Endothelial cell of umbilical vein (primary cell): ENCODE measurements at regions not wholly inside any gene's neighbourhood (a gene's known extent, or its start where the extent isn't known, plus 50 kb on each side); places are given as distances from the start of the nearest gene placed in this dataset.

Experiments used
- BruUV-seq: library from RNA; stranded (reverse); fragments of 400-500 nt; replicated peaks from 2 replicates; lab custom pipeline; 2021; lab: Mats Ljungman, UMichigan
- CTCF ChIA-PET: fragments of 300-600, 350-600 bp; sonication (Branson Sonifier 250); formaldehyde crosslinking; loops from one replicate; lab custom pipeline; 2021; ENCODE audit warnings: antibody characterized with exemption, inconsistent platforms; lab: Charles Lee
- POLR2A ChIA-PET: fragments of 300-600, 350-600 bp; sonication (Branson Sonifier 250); formaldehyde crosslinking; loops from one replicate; lab custom pipeline; 2021; ENCODE audit warnings: antibody characterized with exemption, inconsistent platforms; lab: Charles Lee
- DNase-seq: peaks from one replicate; pipeline ENCODE4 v3.0.0-alpha.2; 2011; ENCODE audit warnings: low read depth, low spot score
- FAIRE-seq: peaks from 2 replicates; lab custom pipeline; 2011; peaks lifted over from hg19 to GRCh38; lab: Jason Lieb, UNC
- H2AFZ ChIP-seq: 2 replicates; pipeline ENCODE4 v1.6.0; 2012; ENCODE audit warnings: low read depth, low read length, control low read depth, inconsistent platforms
- H3K27ac ChIP-seq: 2 replicates; pipeline ENCODE4 v1.5.1; 2011; ENCODE audit warnings: low read depth, mild to moderate bottlenecking, control low read depth, low read length, moderate library complexity; ENCODE audit not compliant: insufficient read depth
- H3K27me3 ChIP-seq, 2 experiments: 2 replicates each; pipeline versions ENCODE4 v1.6.0 to v1.6.1; 2011; ENCODE audit warnings: low read length in 2 of 2, mixed read lengths in 1 of 2; ENCODE audit not compliant: control insufficient read depth in 2 of 2, insufficient read depth in 2 of 2
- H3K36me3 ChIP-seq, 2 experiments: 2 replicates in 1 of 2; 3 replicates in 1 of 2; pipeline ENCODE4 v1.5.1; 2011; ENCODE audit warnings: low read length in 2 of 2, mild to moderate bottlenecking in 1 of 2, moderate library complexity in 1 of 2; ENCODE audit not compliant: control insufficient read depth in 2 of 2, insufficient read depth in 2 of 2; ENCODE audit errors: extremely low read depth in 1 of 2
- H3K4me1 ChIP-seq: 3 replicates; pipeline ENCODE4 v1.5.1; 2011; ENCODE audit warnings: mild to moderate bottlenecking, low read length; ENCODE audit not compliant: control insufficient read depth, insufficient read depth; ENCODE audit errors: extremely low read depth
- H3K4me2 ChIP-seq: 2 replicates; pipeline ENCODE4 v1.6.1; 2011; ENCODE audit warnings: low read length, control low read depth, mixed read lengths; ENCODE audit not compliant: insufficient read depth
- H3K4me3 ChIP-seq, 3 experiments: fragments of 200-600 bp in 1 of 3; sonication (generic), shearing (Covaris generic) in 1 of 3; replicated peaks in 1 of 3; 2 replicates each; pipeline ENCODE4 v1.5.1; 2011 to 2016; ENCODE audit warnings: control low read depth in 3 of 3, low read length in 3 of 3, mild to moderate bottlenecking in 2 of 3, inconsistent platforms in 1 of 3, low read depth in 1 of 3, moderate library complexity in 1 of 3; ENCODE audit not compliant: insufficient read depth in 1 of 3
- H3K79me2 ChIP-seq: 2 replicates; pipeline ENCODE4 v1.6.0; 2012; ENCODE audit warnings: low read length, inconsistent platforms; ENCODE audit not compliant: control insufficient read depth, insufficient read depth
- H3K9ac ChIP-seq: replicated peaks from 2 replicates; pipeline ENCODE3; 2011; ENCODE audit warnings: low read length, control low read depth; ENCODE audit not compliant: insufficient read depth; ENCODE audit errors: extremely low read depth
- H3K9me1 ChIP-seq: replicated peaks from 3 replicates; pipeline ENCODE4 v1.6.0; 2011; ENCODE audit warnings: mild to moderate bottlenecking, low read length; ENCODE audit not compliant: control insufficient read depth, insufficient read depth; ENCODE audit errors: extremely low read depth
- H3K9me3 ChIP-seq: replicated peaks from 2 replicates; pipeline ENCODE4 v1.5.1; 2012; ENCODE audit warnings: low read length, inconsistent platforms; ENCODE audit not compliant: control insufficient read depth, insufficient read depth
- H4K20me1 ChIP-seq: replicated peaks from 2 replicates; pipeline ENCODE3; 2011; ENCODE audit warnings: mild to moderate bottlenecking, low read length; ENCODE audit not compliant: control insufficient read depth, insufficient read depth; ENCODE audit errors: extremely low read depth
- CTCF ChIP-seq, 2 donors: IDR thresholded peaks; 1 replicate in 1 of 2; 2 replicates in 1 of 2; pipeline ENCODE4 v1.5.1; 2011; ENCODE audit warnings: low read length in 2 of 2, mild to moderate bottlenecking in 2 of 2, moderate library complexity in 2 of 2, control low read depth in 1 of 2, inconsistent platforms in 1 of 2, low read depth in 1 of 2; ENCODE audit not compliant: insufficient read depth in 1 of 2; ENCODE audit errors: extremely low read depth in 1 of 2
- EZH2 ChIP-seq: IDR thresholded peaks from 2 replicates; pipeline ENCODE4 v1.6.1; 2012; ENCODE audit warnings: borderline replicate concordance, low read depth, mild to moderate bottlenecking, moderate library complexity, low read length, inconsistent platforms; ENCODE audit not compliant: severe bottlenecking
- FOS ChIP-seq: IDR thresholded peaks from 2 replicates; pipeline ENCODE4 v1.6.1; 2011; ENCODE audit warnings: mild to moderate bottlenecking, low read length, moderate library complexity, borderline replicate concordance; ENCODE audit not compliant: insufficient read depth
- GATA2 ChIP-seq: IDR thresholded peaks from 2 replicates; pipeline ENCODE4 v1.7.0; 2011; ENCODE audit warnings: low read depth, mild to moderate bottlenecking, moderate library complexity, mixed read lengths, low read length; ENCODE audit not compliant: insufficient read length, insufficient read depth
- JUN ChIP-seq: IDR thresholded peaks from 2 replicates; pipeline ENCODE4 v1.6.1; 2011; ENCODE audit warnings: borderline replicate concordance, low read depth; ENCODE audit not compliant: insufficient read length, insufficient read depth
- MAX ChIP-seq: IDR thresholded peaks from 2 replicates; pipeline ENCODE4 v1.6.1; 2011; ENCODE audit not compliant: insufficient read depth, insufficient read length
- MYC ChIP-seq: IDR thresholded peaks from one replicate; pipeline ENCODE4 v1.6.1; 2011; ENCODE audit warnings: mild to moderate bottlenecking, low read depth, low read length
- POLR2A ChIP-seq: IDR thresholded peaks from 2 replicates; pipeline ENCODE4 v1.6.1; 2012; ENCODE audit warnings: low read depth, mild to moderate bottlenecking, control low read depth, low read length
- POLR2AphosphoS5 ChIP-seq: IDR thresholded peaks from 2 replicates; pipeline ENCODE4 v1.6.1; 2012; ENCODE audit warnings: low read depth, mild to moderate bottlenecking, control low read depth, low read length, moderate library complexity; ENCODE audit not compliant: insufficient read depth
- dilution Hi-C: fragments of 300-500 bp; cut with MboI; formaldehyde crosslinking; loops from one replicate; pipeline ENCODE4 v1.15.0; 2019; ENCODE audit warnings: low sequenced_read_pairs; ENCODE audit not compliant: extremely low pct_ligation_motif_present
- intact Hi-C: fragments of 100-400 bp; cut with micrococcal nuclease; formaldehyde crosslinking; loops from one replicate; pipeline ENCODE4 v1.10.0; 2022

GRCh38 chr2:64367444-64368232, 86.3 kb upstream of the LGALSL start:
- Histone ChIP-seq H3K9me1 (no peaks in the 10 kb centered on the region), H2AFZ (no peak overlapping the region), H3K9me3 (no peaks in the 10 kb centered on the region), H3K27me3 (peaks cover 10 to 13% of the 10 kb centered on the region in 2 experiments), H3K27ac (no peak overlapping the region), H3K79me2 (no peaks in the 10 kb centered on the region), H3K36me3 (no peaks in the 10 kb centered on the region), H3K4me2 (no peak overlapping the region), H3K4me1 (no peaks in the 10 kb centered on the region), H3K4me3 (no peak overlapping the region), H3K9ac (no peak overlapping the region), H4K20me1 (no peaks in the 10 kb centered on the region)
- no peak for TF ChIP-seq FOS
- TF ChIP-seq MYC = no peak
- TF ChIP-seq MAX = no peak
- no peak for TF ChIP-seq POLR2AphosphoS5
- TF ChIP-seq POLR2A = no peak
- no peak for TF ChIP-seq EZH2
- TF ChIP-seq CTCF (IDR thresholded peaks at IDR 0.05; ENCODE audit: extremely low read depth in 1 of 2, insufficient read depth in 1 of 2, low read depth in 1 of 2, low read length in 2 of 2) = no peak
- TF ChIP-seq GATA2 = no peak
- TF ChIP-seq JUN = no peak
- POLR2A ChIA-PET = no interaction called here
- intact Hi-C loops (no loop called here), dilution Hi-C loops (no loop called here)
- CTCF ChIA-PET = no interaction called here
- no peak for DNase-seq
- no TSS peak for BruUV-seq
- no peak for FAIRE-seq
